ENCODE measurements at regions not wholly inside any gene's neighbourhood (a gene's known extent, or its start where the extent isn't known, plus 50 kb on each side); places are given as distances from the start of the nearest gene placed in this dataset.

DNA sequence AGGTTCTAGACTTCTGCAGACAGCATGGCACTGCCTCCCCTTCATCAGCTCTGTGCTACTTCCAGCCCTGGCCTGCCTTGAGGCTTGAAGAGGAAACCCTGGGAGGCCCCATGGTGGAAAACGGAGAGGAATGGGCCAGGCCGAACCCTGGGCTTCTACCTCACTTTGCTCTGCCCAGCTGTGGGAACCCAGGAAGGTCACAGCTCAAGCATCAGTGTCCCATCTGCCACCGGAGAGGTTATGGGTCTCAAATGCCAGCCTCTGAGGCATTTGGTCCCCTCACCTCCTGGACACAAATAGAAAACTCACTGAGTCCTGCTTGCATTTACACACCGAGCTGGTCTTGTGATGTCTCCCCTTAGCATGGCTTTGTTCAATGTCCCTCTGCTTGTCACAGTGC, 80.1 kb upstream of the ALDH1B1 start:
- no peak for DNase-seq (ENCODE audit: low read depth)

DNA sequence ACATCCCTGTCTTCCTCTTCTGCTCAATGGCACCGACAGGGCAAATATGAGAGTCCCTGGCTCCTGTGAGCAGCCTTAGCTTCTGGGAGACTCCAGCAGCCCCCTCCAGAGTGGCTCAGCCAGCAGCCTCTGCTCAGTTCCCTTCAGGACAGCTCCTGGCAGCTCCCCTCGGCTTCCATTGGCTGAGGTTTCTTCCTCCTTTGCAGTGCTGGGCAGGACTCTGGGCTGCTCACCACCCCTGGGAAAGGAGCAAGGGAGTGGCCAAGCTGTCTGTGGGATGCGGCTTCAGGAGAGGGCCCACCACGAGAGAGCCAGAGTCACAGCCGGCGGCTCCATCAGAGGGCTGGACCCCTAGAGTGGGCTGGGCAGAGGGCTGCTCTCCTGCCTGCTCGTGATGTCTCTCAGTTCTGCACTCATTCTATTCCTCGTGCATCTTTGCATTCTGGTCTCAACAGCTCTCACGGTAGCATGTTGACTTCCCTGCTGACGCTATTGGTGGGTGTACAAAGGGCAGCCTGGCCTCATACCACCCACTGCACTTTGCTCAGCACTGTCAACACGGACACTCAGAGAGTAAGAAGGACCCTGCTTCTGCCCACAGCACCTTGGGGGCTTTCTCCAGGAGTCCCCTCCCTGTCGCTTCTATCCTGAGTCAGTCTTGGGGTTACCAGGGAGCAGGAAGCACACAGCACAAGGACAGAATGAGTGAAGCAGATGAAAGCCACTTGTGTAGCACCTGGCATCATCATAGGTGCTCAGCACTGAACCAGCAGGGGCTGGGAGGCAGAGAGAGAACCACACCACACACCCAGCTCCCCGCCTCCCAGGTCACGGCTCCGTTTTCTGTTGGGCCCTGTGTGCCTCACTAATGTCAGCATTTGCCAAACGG, 80.9 kb upstream of the ALDH1B1 start:
- no peak for DNase-seq (ENCODE audit: low read depth)

DNA sequence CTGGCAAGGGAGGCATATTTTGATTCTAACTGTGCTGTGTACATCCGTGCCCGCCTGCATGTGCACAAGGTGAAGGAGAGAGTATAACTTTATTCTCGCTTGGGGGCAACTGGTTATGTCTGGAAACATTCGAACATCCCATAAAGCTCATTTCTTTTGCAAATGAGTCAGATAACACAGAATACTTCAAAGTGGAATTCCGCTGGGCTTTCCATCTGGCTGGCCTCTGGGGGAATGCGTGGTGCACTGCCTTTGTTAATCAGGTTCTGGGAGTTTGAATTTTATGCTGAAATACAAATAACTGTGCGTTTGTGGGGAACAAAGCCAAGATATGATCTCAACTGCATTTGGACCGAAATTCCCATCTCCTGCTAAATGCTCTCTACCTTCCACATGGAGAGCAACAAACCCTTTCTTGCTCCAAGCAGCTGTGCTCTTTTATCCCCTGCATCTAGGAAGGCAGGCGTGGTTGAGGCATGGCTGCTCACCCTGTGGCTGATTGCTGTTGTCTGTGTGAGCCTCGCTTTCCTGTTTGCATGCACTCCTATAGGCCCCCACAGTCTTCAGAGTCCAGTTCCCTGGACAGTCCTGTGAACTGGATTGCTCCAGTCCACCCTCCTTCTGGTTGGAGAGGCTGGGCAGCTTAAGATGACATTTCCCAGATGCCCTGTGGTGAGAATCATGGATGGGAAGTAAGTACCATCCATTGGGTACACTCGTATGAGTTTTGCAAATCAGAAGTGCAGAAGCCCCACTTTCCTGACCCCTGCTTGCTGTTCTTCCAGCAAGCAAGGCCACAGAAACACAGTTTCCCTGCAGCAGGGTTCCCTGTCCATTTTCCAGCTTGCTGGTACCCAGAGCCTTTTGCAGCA, 82.9 kb upstream of the ALDH1B1 start:
- no peak for DNase-seq (ENCODE audit: low read depth)

DNA sequence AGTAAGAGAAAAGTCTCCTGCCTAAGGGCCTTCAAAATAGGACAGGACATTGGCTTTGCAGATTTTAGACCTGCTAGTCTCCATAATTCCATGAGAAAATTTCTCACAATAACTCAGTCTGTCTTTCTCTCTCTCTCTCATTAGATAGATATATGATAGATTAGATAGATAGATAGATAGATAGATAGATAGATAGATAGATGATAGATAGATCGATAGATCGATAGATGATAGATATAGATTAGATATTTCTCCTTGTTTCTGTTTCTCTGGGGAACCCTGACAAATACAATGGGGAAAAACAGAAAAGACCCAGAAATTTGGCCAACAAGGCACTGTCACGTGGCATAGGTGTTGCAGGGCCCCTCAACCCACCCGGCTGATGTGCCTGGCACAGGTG, 84.4 kb upstream of the ALDH1B1 start:
- DNase-seq (ENCODE audit: low read depth) = no peak

DNA sequence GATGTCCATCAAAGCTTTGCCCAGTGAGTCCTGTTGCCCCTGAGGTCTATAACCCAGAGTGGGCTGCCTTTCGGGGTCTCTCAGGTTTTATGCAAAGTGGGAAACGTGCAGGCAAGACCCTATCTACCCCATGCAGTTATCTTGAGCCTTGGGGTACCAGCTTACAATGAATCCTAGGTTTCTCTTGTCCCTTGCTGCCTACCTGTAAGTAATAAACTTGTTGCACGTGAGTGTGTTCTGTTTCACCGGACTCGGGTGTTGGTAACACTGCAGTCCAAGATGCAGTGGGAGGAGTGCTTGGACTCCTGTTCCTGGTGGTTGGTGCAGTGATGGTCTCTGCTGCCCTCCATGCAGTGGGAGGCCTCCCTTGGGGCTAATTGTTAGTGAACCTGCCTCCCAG, 85.6 kb upstream of the ALDH1B1 start:
- no peak for DNase-seq (ENCODE audit: low read depth)

DNA sequence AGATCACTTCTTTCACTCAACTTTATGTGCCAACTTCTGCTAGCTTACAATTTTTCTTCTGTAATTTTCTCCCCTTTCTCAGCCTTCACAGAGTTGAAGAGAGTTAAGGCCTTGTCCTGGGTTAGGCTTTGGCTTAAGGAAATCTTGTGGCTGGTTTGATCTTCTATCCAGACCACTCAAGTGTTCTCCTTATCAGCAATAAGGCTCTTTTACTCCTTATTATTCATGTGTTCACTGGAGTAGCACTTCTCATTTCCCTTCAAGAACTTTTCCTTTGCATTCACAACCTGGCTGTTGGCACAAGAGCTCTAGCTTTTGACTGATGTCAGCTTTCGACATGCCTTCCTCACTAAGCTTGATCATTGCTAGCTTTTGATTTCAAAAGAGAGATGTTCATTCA, 86.9 kb upstream of the ALDH1B1 start:
- no peak for DNase-seq (ENCODE audit: low read depth)

DNA sequence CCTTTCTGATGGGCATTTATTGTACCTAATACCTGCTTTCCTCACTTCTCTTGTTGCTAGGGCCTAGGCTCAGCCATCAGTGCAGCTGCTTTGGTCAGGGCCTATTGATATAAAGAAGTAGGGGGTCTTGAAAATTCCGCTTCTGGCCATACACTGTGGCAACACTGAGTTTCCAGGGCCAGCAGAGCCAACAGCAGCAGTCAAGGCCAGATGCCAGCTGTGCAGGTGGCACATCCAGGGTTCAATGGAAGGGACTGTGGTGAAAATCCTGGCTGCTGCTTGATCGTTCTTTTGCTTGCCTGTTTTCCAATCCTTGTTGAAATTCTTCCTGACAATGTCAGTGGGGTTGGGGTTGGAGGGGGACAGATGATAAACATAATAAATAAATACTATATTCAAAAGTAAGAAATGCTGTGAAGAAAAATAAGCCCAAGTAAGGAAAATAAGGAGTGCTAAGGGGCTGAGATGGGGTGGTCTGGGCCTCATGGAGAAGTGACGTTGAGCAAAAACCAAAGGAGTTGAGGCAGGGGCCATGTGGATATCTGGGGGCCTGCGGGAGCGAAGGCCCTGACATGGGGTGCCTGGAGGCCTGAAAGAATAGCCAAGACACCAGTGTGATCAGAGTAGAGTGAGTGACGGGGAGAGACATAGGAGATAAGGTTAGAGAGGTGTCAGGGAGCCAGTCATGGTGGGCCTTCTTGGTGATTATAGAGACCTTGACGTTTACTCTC, 91.0 kb upstream of the ALDH1B1 start:
- DNase-seq (ENCODE audit: low read depth) = no peak

DNA sequence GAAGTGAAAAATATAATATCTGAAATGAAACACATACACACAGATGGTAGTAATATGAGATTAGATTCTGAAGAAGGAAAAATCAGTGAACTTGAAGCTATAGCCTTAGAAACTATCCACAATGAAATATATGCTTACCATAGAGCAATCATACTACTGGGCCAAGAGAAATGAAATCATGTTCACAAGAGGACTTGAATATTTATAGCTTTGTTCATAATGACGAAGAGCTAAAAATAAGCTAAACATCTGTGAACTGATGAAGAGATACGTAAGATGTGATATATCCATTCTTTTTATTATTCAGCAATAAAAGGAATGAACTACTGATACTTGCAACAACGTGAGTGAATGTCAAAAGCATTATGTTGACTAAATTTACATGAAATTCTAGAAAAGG, 92.6 kb upstream of the ALDH1B1 start:
- DNase-seq (ENCODE audit: low read depth) = no peak

DNA sequence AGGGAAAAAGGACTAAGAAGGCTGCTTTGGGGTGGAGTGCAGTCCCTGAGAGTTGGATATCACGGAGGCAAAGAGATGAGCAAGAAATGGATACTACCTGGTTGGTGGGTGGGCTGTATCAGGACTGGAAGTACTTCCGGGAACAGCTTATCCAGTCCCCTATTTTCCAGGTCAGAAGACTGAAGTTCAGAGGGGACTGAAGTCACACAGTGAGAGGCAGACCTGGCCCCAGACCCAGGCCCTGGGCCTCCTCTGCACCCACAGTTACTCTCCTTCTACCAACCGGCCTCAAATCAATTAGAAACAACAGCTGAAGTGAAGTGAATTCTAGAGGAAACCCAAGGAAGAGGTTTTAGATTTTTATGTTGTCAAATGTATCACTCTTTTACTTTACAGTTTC, 93.6 kb upstream of the ALDH1B1 start:
- no peak for DNase-seq (ENCODE audit: low read depth)

DNA sequence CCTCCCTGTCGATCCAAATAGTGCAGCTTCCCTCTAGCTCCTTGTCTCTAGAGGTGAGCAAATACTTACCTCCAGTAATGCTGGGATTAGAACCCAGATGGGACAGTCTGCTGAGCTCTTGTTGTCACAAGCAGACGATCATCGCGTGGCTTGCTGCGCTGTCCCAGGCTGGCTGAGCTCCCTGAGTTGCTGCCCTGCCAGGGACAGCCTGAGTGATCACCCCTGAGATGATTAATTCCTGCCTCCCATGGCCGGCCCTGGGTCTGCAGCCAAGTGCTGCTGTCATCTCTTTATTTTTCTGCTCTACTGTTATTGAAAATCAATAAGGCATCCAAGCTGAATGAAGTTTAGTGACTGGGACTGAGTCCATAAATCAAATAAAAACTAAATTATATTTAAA, 94.0 kb upstream of the ALDH1B1 start:
- DNase-seq (ENCODE audit: low read depth) = no peak

DNA sequence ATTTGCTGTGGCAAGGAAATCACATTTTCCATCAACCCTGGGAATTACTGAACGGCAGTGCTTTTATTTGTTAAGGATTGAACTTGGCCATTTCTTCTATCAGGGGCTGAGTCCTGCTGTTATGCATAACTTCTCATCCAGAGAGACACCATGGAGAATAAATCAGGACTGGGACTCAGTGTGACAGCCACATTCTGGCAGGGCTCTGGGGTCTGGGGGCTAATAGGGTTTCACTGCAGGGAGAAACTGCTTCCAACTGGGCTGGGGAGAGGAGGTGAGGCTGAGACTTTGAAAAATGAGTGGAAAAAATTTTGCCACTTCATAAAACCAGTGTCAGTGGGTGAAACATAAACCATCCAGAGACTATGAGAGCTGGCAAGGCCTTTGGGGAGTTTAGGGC, 95.7 kb upstream of the ALDH1B1 start:
- no peak for DNase-seq (ENCODE audit: low read depth)

DNA sequence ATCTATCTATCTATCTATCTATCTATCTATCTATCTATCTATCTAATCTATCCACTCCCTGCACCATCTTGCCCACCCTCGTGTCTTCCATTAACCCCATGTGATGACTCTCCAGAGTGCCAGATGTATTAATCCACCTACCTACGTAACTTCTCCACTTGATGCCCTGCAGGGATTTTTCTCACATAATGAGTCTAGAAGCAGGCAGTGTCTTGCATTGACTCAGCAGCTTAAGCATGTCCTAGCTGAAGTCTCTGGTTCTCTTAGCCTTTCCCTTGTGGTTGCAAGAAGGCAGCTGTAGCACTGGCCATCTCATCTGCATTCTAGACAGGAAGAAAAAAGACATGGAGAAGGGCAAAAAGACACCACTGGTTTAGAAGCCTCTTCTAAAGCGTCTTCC, 96.7 kb upstream of the ALDH1B1 start:
- no peak for DNase-seq (ENCODE audit: low read depth)

DNA sequence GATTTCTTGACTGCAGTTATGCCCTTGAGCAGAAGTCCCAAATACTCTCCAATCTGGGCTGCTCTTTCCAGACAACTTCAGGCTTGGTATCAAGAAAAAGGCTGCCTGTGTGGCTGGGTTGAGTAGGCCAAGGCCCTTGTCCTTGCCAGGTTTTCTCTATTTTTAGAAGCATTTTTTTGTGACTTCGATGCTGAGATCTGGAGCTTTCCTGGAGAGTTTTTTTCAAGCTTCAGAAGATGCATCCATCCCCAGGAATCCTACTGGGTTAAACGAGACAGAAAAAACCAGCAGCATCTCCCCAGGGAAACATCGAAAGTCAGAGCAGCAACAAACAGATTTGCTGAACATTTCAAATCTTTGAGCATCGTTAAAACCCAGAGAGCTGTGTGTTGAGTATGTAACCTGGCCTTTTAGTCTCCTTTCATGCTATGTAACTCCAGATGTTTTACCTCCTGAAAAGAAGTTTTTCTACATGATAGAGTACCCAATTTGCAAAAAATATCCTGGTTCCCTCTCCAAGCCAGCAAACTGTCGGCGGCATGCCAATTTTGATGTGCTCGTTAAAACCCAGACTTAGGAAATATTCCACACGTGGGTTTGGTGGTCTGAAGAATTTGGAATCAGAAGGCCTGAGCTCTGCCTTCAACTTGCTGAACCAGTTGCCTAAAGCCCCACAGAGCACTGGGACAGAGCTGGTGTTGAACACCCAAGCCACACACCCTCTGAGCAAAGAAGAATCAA, 98.1 kb upstream of the ALDH1B1 start:
- no peak for DNase-seq (ENCODE audit: low read depth)

DNA sequence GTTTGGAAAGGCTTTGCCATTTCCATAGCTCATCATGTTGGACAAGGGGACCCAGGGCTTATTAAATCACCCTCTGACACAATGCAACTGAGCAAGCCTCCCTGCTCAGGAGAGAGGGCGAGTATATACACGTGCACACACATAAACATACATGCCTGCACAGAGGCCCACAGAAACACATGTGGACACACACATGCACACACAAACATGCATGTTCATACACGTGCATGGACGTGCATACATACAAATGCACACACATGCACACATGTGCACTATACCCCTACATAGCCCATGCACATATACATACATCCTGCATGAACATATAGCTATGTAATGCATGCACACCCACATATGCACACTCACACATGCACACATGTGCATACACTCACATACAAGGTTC, 99.5 kb upstream of the ALDH1B1 start:
- DNase-seq (ENCODE audit: low read depth) = no peak

DNA sequence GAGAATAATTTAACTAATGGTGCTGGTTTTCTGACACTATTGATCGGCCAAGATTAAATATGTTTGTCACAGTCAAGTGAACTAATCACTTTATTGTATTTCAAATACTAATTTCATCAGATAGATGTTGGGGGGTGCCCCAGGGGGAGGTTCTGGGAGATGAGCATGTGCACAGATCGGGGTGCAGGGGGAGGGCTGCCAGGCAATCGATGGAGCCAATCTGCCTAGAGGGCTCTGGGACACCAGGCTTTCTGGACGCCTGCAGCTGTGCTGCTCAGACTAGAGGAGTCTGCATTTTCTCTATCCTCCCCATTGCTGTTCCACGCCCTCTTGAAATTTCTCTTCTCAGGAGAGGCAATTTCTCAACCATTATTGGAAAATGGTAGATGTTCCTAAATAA, 100.0 kb upstream of the ALDH1B1 start:
- no peak for DNase-seq (ENCODE audit: low read depth)

DNA sequence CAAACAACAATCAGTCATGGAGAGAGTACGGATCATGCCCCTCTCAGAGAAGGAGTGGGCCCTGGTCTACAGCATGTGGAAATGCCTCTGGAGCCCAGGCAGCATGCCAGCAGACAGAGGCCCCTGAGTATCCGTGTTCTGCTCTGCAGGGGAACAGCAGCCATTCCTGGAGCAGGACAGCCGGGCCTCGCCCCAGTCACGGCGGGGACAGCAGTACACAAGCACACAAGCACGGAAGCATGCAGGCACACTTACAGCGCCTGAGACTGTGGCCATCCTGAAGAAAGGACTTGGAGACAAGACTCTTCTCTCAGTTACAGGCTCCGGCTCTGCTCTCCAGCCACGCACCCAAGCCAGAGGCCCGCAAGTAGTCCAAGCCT, 102.6 kb upstream of the ALDH1B1 start:
- DNase-seq (ENCODE audit: low read depth) = no peak

DNA sequence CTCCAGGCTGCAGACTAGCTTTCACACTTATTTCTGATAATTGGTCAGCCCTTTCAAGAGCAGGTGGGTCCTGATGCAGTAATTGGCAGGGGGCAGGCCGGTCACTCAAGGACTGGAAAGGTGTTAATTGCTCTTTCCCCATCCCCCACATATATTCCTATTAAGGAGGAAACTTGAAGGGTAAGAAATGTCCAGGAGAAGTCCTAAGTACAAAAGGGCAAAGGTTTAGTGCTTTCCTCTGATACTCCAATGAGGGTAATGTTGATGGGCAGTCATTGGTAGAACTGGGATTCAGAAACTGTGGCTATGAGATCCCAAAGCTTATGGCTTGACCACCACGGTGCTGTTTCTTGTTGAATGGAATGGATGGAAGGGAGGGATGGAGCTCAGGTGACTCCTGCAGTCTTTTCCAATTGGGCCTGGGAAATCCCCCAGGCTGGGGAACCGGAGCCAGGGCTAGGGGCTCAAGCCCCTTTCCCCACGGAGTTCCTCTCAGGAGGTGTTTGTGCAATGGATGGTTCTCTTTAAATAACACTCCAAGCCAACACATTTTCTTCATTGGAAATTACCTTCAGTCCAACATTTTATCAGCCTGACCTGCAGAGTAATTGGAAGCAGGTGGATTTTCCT, 103.2 kb upstream of the ALDH1B1 start:
- no peak for DNase-seq (ENCODE audit: low read depth)

DNA sequence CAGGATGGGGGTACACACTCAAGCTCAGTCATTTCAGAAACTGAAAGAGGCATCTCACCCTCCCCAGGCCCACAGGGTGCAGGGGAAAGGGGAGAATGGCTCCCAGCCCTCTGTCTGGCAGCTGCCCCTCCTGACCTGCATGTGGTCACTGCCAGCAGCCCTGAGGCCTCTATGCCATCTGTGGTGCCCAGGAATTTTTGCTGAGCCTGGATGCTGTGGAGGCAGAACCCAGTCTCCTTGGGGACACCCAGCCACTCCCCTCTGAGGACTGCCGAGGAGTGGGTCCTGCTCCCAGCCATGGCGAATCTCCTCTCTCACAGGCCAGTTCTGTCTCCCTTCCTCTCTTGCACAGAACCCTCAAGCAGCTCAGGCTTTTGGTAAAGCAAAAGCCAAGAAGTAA, 104.0 kb upstream of the ALDH1B1 start:
- DNase-seq (ENCODE audit: low read depth) = no peak

DNA sequence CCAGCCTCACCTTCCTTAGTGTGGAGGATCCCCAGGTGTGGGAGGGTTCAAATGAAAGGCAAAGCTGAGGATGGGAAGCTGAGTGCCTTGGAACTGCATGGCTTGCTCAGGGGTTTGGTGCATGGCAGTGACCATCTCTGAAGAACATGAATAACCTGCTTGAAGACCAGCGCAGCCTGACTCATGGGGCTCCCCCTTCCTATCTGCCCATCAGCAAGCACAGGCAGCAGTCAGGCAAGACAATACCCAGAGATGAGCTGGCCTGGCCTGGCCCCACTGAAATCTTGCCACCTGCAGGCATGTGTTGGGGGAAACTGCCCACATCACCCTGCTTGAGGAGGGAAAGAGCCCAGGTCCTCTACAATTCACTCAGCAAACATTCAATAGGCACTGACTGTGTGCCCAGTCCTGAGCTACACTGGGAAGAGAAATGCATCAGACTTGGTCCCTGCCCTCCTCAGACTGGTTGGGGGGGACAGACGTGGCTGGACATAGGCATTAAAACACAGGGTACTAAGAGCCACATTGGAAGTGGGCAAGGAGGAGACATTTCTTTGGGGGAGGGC, 105.0 kb upstream of the ALDH1B1 start:
- no peak for DNase-seq (ENCODE audit: low read depth)

DNA sequence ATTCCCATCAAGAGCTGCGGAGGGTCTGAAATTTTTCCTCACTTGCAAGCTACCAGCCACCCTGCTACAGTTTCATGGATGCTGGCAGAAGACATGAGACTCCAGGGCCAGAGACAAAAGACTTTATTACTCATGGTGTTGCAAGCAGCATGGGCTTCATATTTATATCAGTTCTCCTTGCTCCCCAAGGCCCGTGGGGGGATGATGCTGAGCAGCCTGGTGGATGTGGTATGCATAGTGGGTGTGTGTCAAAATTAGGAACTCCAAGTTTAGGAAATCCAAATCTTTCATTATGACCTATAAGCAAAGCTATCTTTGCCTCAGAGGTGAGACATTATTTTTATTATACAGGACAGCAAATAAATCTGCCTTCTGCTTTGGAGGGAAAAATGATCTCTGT, 105.7 kb upstream of the ALDH1B1 start:
- no peak for DNase-seq (ENCODE audit: low read depth)

DNA sequence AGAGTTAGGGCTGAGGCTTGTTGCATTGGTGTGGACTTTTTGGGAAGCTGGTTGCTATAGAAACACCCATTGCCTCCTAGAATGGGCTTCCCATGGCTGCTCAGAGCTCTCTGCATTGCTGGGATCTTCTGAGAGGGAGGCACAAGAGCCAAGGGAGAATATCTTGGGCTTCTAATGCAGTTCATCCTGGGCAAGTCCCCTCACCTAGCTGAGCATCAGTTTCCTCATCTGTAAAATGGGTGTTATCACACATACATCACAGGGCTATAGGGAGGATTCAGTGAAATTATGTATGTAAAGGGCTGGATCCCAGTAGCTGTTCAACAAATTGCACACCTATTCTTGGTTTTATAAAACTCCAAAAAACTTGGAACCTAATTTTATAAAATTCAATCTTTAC, 106.1 kb upstream of the ALDH1B1 start:
- DNase-seq (ENCODE audit: low read depth) = no peak

Measured in GM04503 (cell line).